ENCODE measurements at regions not wholly inside any gene's neighbourhood (a gene's known extent, or its start where the extent isn't known, plus 50 kb on each side); places are given as distances from the start of the nearest gene placed in this dataset.

GRCh38 chr6:104014163-104014959, 845.4 kb downstream of the HACE1 start:
- TF ChIP-seq CTCF (conservative IDR thresholded peaks at IDR 0.05 in 1 of 2, IDR thresholded peaks at IDR 0.05 in 1 of 2; ENCODE audit: extremely low read depth in 1 of 2, insufficient read depth in 1 of 2, low read depth in 1 of 2, low read length in 2 of 2) (no peak), EZH2 (IDR thresholded peaks at IDR 0.05; ENCODE audit: borderline replicate concordance, low read length) (no peak)
